A549 (cell line): ENCODE measurements at regions not wholly inside any gene's neighbourhood (a gene's known extent, or its start where the extent isn't known, plus 50 kb on each side); places are given as distances from the start of the nearest gene placed in this dataset.

Experiments used
- ATAC-seq, 2 experiments: fragments of 200-7000 bp in 1 of 2; fragments of >200 bp in 1 of 2; cut with Nextera tagmentation in 1 of 2; cut with Tn5 transposase in 1 of 2; 3 replicates each; pipeline versions ENCODE4 v1.8.0 to v1.9.1; 2018 to 2020; ENCODE audit warnings: mild to moderate bottlenecking in 1 of 2, moderate library complexity in 1 of 2
- CTCF ChIA-PET: fragments of 300-600 bp; sonication (Branson Sonifier 250); formaldehyde crosslinking; extraction: SDS; loops from one replicate; lab custom pipeline; 2021; ENCODE audit warnings: antibody characterized with exemption, inconsistent platforms; lab: Yijun Ruan, JAX
- POLR2A ChIA-PET: fragments of 350-600 bp; formaldehyde crosslinking; extraction: SDS; loops from one replicate; lab custom pipeline; 2021; ENCODE audit warnings: antibody characterized with exemption, inconsistent platforms; lab: Yijun Ruan, JAX
- DNase-seq, 2 experiments: peaks; one replicate each; pipeline versions ENCODE4 v3.0.0 to v3.0.0-alpha.2; 2011 to 2016; ENCODE audit warnings: low read depth in 1 of 2, low spot score in 1 of 2
- FAIRE-seq: peaks from 2 replicates; lab custom pipeline; 2011; peaks lifted over from hg19 to GRCh38; lab: Jason Lieb, UNC
- H3K27ac ChIP-seq, 2 experiments: fragments of >200 bp; sonication (Bioruptor Twin); formaldehyde crosslinking; 3 replicates each; pipeline ENCODE4 v1.5.1; 2016 to 2017
- H3K4me1 ChIP-seq: fragments of >200 bp; sonication (Bioruptor Twin); formaldehyde crosslinking; 3 replicates; pipeline ENCODE4 v1.6.1; 2016
- H3K4me2 ChIP-seq: fragments of >200 bp; sonication (Bioruptor Twin); formaldehyde crosslinking; 3 replicates; pipeline ENCODE4 v1.6.1; 2016
- H3K4me3 ChIP-seq: fragments of >200 bp; sonication (Bioruptor Twin); formaldehyde crosslinking; 3 replicates; pipeline ENCODE4 v1.5.1; 2016
- H3K9me3 ChIP-seq: fragments of >200 bp; sonication (Bioruptor Twin); formaldehyde crosslinking; 3 replicates; pipeline ENCODE4 v1.6.1; 2016
- CEBPB ChIP-seq, 2 experiments: fragments of >200 bp in 1 of 2; sonication (Bioruptor Twin) in 1 of 2; formaldehyde crosslinking in 1 of 2; IDR thresholded peaks; 2 replicates each; pipeline ENCODE4 v1.6.1; 2012 to 2016
- CHD2 ChIP-seq: fragments of 150-350 bp; IDR thresholded peaks from 2 replicates; pipeline ENCODE4 v1.6.1; 2014; ENCODE audit warnings: low read length; ENCODE audit not compliant: partially characterized antibody
- EHF ChIP-seq: fragments of 250-450 bp; sonication (Bioruptor Pico); IDR thresholded peaks from 2 replicates; pipeline ENCODE4 v1.5.0; 2020; ENCODE audit warnings: mild to moderate bottlenecking
- EP300 ChIP-seq, 2 experiments: fragments of >200 bp; sonication (Bioruptor Twin); formaldehyde crosslinking; IDR thresholded peaks; 2 replicates in 1 of 2; 3 replicates in 1 of 2; pipeline ENCODE4 v1.6.1; 2016 to 2017
- ESRRA ChIP-seq: fragments of 150-350 bp; IDR thresholded peaks from 2 replicates; pipeline ENCODE4 v1.6.1; 2014; ENCODE audit warnings: mild to moderate bottlenecking, low read length, borderline replicate concordance
- GATA3 ChIP-seq: IDR thresholded peaks from 2 replicates; pipeline ENCODE4 v1.6.1; 2012; ENCODE audit warnings: borderline replicate concordance
- HDAC2 ChIP-seq: fragments of 200-600 bp; sonication (generic); IDR thresholded peaks from 2 replicates; pipeline ENCODE4 v1.6.1; 2016
- HEYL ChIP-seq: fragments of 250-450 bp; sonication (Bioruptor Pico); IDR thresholded peaks from 2 replicates; pipeline ENCODE4 v1.8.0; 2021; ENCODE audit warnings: mild to moderate bottlenecking, moderate library complexity
- JUNB ChIP-seq: fragments of >200 bp; sonication (Bioruptor Twin); formaldehyde crosslinking; IDR thresholded peaks from 2 replicates; pipeline ENCODE4 v1.6.1; 2016
- POLR2A ChIP-seq: IDR thresholded peaks from 2 replicates; pipeline ENCODE4 v1.6.1; 2012; ENCODE audit warnings: mild to moderate bottlenecking, low read length
- RAD21 ChIP-seq, 2 experiments: fragments of >200 bp in 1 of 2; sonication (Bioruptor Twin) in 1 of 2; formaldehyde crosslinking in 1 of 2; IDR thresholded peaks in 1 of 2; conservative IDR thresholded peaks in 1 of 2; 2 replicates in 1 of 2; 3 replicates in 1 of 2; pipeline ENCODE4 v1.6.1; 2012 to 2018; ENCODE audit warnings: inconsistent platforms in 1 of 2
- SMC3 ChIP-seq: fragments of >200 bp; sonication (Bioruptor Twin); formaldehyde crosslinking; IDR thresholded peaks from 3 replicates; pipeline ENCODE4 v1.6.1; 2018; ENCODE audit warnings: inconsistent platforms
- SREBF2 ChIP-seq: fragments of 450-650 bp; IDR thresholded peaks from 2 replicates; pipeline ENCODE4 v1.6.1; 2014; ENCODE audit warnings: mild to moderate bottlenecking, moderate library complexity
- ZC3H11A ChIP-seq: fragments of 450-650 bp; IDR thresholded peaks from 2 replicates; pipeline ENCODE4 v1.6.1; 2014; ENCODE audit warnings: antibody characterized with exemption, mild to moderate bottlenecking
- ZNF302 ChIP-seq: fragments of 250-450 bp; sonication (Bioruptor Pico); IDR thresholded peaks from 2 replicates; pipeline ENCODE4 v1.9.0; 2021; ENCODE audit warnings: inconsistent platforms, mild to moderate bottlenecking, moderate library complexity
- WGBS: methylation state at CpG from one replicate; pipeline ENCODE4 v1.1.6; 2017; ENCODE audit errors: missing lambda C conversion rate; 5-methylcytosine and 5-hydroxymethylcytosine counted together
- TF ChIP-seq, protein P1 (sequence below): IDR thresholded peaks from 2 replicates; pipeline ENCODE4 v1.6.1; 2012
- TF ChIP-seq, protein P2 (sequence below): fragments of >200 bp; sonication (Bioruptor Twin); formaldehyde crosslinking; IDR thresholded peaks from 3 replicates; pipeline ENCODE4 v1.5.1; 2016
- TF ChIP-seq, protein P3 (sequence below): IDR thresholded peaks from 2 replicates; pipeline ENCODE4 v1.6.1; 2012
- TF ChIP-seq, protein P4 (sequence below): fragments of 250-450 bp; sonication (Bioruptor Pico); IDR thresholded peaks from 2 replicates; pipeline ENCODE4 v1.5.0; 2021; ENCODE audit warnings: mild to moderate bottlenecking, moderate library complexity, borderline replicate concordance
- TF ChIP-seq, protein P5 (sequence below): fragments of >200 bp; sonication (Bioruptor Twin); formaldehyde crosslinking; IDR thresholded peaks from 3 replicates; pipeline ENCODE4 v1.6.1; 2016

DNA sequence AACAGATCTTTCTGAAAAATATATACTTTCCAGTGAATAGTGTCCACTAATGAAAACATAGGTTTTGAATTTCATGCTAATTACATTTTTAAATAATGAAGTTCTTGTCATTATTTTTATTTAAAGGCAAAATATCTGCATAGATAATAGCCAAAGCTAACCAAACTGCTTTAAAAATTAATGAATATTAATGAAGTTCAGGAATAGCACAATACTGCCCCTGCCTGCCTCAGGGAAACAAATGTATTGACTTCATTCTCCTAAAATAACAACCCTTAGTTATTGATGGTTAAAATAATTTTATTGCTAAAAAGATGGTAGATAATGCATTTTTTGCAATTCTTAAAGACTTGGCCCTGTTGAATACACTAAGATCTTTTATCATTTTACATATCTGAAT is 103.6 kb upstream of the SSBP2 start:
- TF ChIP-seq, protein P1, sequence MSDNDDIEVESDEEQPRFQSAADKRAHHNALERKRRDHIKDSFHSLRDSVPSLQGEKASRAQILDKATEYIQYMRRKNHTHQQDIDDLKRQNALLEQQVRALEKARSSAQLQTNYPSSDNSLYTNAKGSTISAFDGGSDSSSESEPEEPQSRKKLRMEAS = no peak
- TF ChIP-seq JUNB (no peak), ZNF302 (CRISPR knock-in tag) (no peak), SREBF2 (no peak), RAD21 (conservative IDR thresholded peaks at IDR 0.05 in 1 of 2, IDR thresholded peaks at IDR 0.05 in 1 of 2) (peak; percentile 20 to 35; a peak in 2 of 5 replicates), ZC3H11A (no peak)
- TF ChIP-seq, protein P2, sequence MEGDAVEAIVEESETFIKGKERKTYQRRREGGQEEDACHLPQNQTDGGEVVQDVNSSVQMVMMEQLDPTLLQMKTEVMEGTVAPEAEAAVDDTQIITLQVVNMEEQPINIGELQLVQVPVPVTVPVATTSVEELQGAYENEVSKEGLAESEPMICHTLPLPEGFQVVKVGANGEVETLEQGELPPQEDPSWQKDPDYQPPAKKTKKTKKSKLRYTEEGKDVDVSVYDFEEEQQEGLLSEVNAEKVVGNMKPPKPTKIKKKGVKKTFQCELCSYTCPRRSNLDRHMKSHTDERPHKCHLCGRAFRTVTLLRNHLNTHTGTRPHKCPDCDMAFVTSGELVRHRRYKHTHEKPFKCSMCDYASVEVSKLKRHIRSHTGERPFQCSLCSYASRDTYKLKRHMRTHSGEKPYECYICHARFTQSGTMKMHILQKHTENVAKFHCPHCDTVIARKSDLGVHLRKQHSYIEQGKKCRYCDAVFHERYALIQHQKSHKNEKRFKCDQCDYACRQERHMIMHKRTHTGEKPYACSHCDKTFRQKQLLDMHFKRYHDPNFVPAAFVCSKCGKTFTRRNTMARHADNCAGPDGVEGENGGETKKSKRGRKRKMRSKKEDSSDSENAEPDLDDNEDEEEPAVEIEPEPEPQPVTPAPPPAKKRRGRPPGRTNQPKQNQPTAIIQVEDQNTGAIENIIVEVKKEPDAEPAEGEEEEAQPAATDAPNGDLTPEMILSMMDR = peak; percentile 17; the same call in 2 of the 3 replicates
- TF ChIP-seq, all 56 proteins: peak for 2
- Histone ChIP-seq H3K4me2 (no peak overlapping the region; the same call in 2 of the 3 replicates), H3K9me3 (no peaks in the 10 kb centered on the region), H3K27ac (no peak overlapping the region), H3K4me1 (peaks cover 60% of the 10 kb centered on the region), H3K4me3 (no peak overlapping the region)
- FAIRE-seq = no peak
- ATAC-seq = no peak
- ChIA-PET CTCF (interaction anchor here (3.9 kb wide), 1 partner anchor 311 kb away, joined by 20 read pairs; no protein-coding TSS in a partner anchor), POLR2A (no interaction called here)
- DNase-seq = no peak

DNA sequence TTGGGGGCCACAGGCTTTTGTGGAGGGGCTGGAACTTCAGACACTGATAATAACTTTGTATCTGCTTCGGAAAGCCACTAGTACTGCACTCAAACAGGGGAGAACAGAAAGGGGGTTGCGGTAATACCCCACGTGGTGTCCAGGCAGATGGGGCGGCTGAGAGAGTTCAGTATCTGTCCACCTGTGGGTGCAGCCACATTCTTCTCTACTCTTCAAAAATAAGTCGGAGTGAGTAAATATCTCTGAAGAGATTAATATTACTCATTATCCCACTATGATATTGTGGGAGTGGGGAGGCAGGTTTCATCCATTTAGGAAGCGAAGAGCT is 102.1 kb upstream of the SSBP2 start:
- WGBS = 94% methylated on average over 6 of the region's 6 CpGs
- peak overlapping the region; percentile 91; the same call in 2 of the 3 replicates for H3K4me2 ChIP-seq
- H3K27ac ChIP-seq = peak overlapping the region; percentile 92 to 95; a peak in 5 of 6 replicates
- DNase-seq (no peak), ATAC-seq (no peak), FAIRE-seq (no peak)
- H3K9me3 ChIP-seq = no peaks in the 10 kb centered on the region
- no peak overlapping the region for H3K4me3 ChIP-seq
- ChIA-PET CTCF (interaction anchor here (3.4 to 5.8 kb wide), 3 partner anchors 15 to 312 kb away, joined by 20 to 32 read pairs (median 20); partner anchors contain the start of gene SSBP2), POLR2A (interaction anchor here (2.1 to 4.2 kb wide), 2 partner anchors 102 to 119 kb away, joined by 16 to 197 read pairs; partner anchors contain the start of genes ATG10 and SSBP2)
- H3K4me1 ChIP-seq = peaks cover 60% of the 10 kb centered on the region
- TF ChIP-seq HDAC2 (no peak), GATA3 (no peak), ZC3H11A (no peak)
- TF ChIP-seq, protein P3, sequence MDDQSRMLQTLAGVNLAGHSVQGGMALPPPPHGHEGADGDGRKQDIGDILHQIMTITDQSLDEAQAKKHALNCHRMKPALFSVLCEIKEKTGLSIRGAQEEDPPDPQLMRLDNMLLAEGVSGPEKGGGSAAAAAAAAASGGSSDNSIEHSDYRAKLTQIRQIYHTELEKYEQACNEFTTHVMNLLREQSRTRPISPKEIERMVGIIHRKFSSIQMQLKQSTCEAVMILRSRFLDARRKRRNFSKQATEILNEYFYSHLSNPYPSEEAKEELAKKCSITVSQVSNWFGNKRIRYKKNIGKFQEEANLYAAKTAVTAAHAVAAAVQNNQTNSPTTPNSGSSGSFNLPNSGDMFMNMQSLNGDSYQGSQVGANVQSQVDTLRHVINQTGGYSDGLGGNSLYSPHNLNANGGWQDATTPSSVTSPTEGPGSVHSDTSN = no peak

DNA sequence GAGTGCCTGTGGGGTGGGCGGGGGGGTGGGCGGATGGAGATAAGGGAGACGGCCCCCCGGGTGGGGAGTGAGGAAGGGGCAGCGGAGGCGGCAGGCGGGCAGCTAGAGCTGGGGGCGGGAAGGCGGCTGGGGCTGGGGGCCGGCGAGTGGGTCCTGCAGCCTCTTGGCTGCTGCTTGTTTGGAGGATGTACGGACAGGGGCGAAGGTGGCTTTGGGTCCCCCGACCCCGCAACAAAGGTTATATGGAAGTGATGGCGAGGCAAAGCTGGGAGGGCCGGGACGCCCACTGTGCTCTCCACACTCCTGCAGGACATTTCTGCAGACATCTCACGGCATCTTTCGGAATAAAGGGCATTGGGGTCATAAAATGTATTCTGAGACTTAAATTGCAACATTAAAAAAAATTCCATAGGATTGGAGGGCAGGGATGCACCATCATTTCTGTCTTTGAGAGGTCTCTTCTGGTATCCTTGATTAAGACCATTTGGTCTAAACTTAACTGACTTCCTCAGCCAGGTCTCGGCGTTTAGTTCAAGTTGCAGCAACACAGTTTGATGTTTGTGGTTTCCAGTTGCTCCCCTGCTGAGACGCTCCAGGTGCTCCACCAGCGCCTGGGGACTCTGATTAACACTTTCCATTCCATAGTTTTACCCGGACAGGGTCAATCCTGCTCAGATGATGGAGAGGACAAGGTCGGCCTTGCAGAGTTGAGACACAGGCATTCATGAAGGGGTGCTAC is 101.6 kb upstream of the SSBP2 start:
- FAIRE-seq (no peak), DNase-seq (peak in 1 of 2 experiments; percentile 7), ATAC-seq (peak in 1 of 2 experiments; percentile 8; a peak in 3 of 6 replicates)
- Histone ChIP-seq H3K4me1 (peaks cover 57% of the 10 kb centered on the region), H3K4me2 (peak overlapping the region; percentile 91), H3K4me3 (peak overlapping the region; percentile 44), H3K9me3 (no peaks in the 10 kb centered on the region), H3K27ac (peak overlapping the region; percentile 92 to 95)
- CTCF ChIA-PET = interaction anchor here (0.7 to 5.8 kb wide), 6 partner anchors 15 to 427 kb away, joined by 3 to 32 read pairs (median 13); partner anchors contain the start of gene SSBP2
- POLR2A ChIA-PET = interaction anchor here (0.6 to 4.2 kb wide), 9 partner anchors 71 to 424 kb away, joined by 3 to 197 read pairs (median 16); partner anchors contain the start of genes ATG10 and SSBP2
- 57% methylated on average over 17 of the region's 26 CpGs for WGBS
- TF ChIP-seq ESRRA (no peak), POLR2A (0 out of 2 replicates have a peak, but pooled peaks have one; percentile 13)

DNA sequence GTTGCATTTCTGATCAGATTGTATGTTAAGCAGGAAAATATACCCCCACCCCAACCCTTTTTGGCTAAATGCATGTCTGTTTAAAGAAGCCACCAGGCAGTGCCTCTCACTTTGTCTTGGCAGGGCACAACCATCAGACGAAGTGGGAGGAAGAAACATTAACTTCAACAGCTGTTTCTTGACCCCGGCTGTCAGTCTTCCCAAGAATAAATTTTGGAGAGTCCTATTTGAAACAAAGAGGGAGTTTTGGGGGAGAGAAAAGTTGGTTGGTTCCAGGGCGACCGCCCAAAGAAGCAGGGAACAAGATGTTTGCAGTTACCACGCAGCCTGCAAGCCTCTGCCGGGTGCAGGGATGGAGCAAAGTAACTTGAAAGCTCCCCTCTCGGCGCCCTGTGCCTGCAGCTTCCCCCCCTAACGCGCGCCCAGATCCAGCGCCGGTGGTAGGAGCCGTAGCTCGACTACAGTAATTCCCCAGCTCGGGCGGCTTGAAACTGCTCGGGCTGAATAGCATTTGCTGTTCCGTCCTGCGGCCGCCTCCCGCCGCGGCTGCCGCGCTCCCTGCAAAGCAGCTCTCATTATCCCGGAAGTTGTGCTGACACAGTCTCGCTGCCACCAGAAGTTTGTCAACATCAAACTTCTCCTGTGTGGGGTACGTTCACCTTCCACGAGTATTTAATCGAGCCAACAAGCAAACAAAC is 100.7 kb upstream of the SSBP2 start:
- peak; percentile 93 to 94 for ATAC-seq
- Histone ChIP-seq H3K9me3 (no peaks in the 10 kb centered on the region), H3K4me1 (peaks cover 49% of the 10 kb centered on the region), H3K27ac (peak overlapping the region; percentile 92 to 95), H3K4me3 (peak overlapping the region; percentile 44), H3K4me2 (peak overlapping the region; percentile 91)
- FAIRE-seq = peak; percentile 18
- 1% methylated on average over 31 of the region's 31 CpGs for WGBS
- CTCF ChIA-PET = interaction anchor here (0.7 to 5.8 kb wide), 9 partner anchors 14 to 426 kb away, joined by 3 to 32 read pairs (median 6); partner anchors contain the start of gene SSBP2
- DNase-seq = peak; percentile 89 to 92
- POLR2A ChIA-PET = interaction anchor here (0.6 to 4.2 kb wide), 13 partner anchors 13 to 423 kb away, joined by 3 to 197 read pairs (median 5); partner anchors contain the start of genes ATG10 and SSBP2
- TF ChIP-seq SMC3 (peak; percentile 83), CEBPB (IDR thresholded peaks at IDR 0.05) (0 out of 4 replicates have a peak, but pooled peaks of 1 of the 2 experiments have one; percentile 7), EP300 (IDR thresholded peaks at IDR 0.05) (peak; percentile 15 to 58; a peak in 1 of 5 replicates), HEYL (CRISPR knock-in tag) (no peak), EHF (no peak; the same call in 1 of the 2 replicates), CHD2 (no peak)
- TF ChIP-seq, protein P4, sequence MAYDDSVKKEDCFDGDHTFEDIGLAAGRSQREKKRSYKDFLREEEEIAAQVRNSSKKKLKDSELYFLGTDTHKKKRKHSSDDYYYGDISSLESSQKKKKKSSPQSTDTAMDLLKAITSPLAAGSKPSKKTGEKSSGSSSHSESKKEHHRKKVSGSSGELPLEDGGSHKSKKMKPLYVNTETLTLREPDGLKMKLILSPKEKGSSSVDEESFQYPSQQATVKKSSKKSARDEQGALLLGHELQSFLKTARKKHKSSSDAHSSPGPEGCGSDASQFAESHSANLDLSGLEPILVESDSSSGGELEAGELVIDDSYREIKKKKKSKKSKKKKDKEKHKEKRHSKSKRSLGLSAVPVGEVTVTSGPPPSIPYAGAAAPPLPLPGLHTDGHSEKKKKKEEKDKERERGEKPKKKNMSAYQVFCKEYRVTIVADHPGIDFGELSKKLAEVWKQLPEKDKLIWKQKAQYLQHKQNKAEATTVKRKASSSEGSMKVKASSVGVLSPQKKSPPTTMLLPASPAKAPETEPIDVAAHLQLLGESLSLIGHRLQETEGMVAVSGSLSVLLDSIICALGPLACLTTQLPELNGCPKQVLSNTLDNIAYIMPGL (CRISPR knock-in tag) = no peak
- TF ChIP-seq, protein P5, sequence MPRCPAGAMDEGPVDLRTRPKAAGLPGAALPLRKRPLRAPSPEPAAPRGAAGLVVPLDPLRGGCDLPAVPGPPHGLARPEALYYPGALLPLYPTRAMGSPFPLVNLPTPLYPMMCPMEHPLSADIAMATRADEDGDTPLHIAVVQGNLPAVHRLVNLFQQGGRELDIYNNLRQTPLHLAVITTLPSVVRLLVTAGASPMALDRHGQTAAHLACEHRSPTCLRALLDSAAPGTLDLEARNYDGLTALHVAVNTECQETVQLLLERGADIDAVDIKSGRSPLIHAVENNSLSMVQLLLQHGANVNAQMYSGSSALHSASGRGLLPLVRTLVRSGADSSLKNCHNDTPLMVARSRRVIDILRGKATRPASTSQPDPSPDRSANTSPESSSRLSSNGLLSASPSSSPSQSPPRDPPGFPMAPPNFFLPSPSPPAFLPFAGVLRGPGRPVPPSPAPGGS = peak; percentile 76; the same call in 2 of the 3 replicates
